Sciatic nerve (tissue), 2 donors: ENCODE measurements at regions not wholly inside any gene's neighbourhood (a gene's known extent, or its start where the extent isn't known, plus 50 kb on each side); places are given as distances from the start of the nearest gene placed in this dataset.
"Not testable (repeated sequence)": the region's sequence is repeated elsewhere in the genome, so short reads cannot be mapped to it uniquely, and the experiment has no call there.

Experiments used
- ATAC-seq: fragments of 200-7000 bp; cut with Tn5 transposase; one replicate; pipeline ENCODE4 v1.9.1; 2020; ENCODE audit warnings: mild to moderate bottlenecking, moderate library complexity
- DNase-seq: peaks from one replicate; pipeline ENCODE4 v3.0.0-alpha.2; 2020; ENCODE audit warnings: low spot score
- intact Hi-C: fragments of 100-400 bp; cut with DNase I; formaldehyde crosslinking; loops from one replicate; pipeline ENCODE4 v1.14.2; 2022
- donor health status: DM: no; HTN: no; CAD: no.
- donor health status: DM: no; HTN: no; CAD: no.

DNA sequence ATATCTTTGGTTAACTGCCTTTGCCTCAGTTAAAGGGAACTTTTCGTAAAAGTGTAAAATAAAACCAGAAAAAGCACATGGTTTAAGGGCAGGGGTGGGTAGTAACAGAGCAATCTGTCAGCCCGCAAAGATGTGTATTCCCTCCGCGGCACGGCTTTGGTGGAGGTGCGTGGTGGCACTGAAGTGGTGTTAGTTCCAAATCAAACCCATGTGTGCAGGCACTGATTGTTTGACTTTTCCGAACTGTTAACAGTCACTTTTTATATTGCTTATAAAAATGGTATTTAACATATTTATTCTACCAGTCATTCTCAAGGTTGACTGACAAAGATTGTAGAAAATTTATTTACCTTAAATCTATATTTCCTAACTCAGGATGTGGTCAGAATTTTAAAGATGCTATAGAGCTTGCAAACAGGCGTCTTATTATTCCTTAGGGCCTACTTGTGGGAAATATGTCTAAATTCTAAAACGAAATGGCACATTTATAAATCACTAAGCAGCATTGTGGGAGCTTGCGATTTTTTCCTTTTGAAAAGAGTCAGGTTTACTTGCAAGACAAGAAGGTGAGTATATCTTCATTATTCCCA is 272.7 kb upstream of the PCDH18 start:
- no peak for DNase-seq
- no peak for ATAC-seq
- intact Hi-C loops: no loop called here

DNA sequence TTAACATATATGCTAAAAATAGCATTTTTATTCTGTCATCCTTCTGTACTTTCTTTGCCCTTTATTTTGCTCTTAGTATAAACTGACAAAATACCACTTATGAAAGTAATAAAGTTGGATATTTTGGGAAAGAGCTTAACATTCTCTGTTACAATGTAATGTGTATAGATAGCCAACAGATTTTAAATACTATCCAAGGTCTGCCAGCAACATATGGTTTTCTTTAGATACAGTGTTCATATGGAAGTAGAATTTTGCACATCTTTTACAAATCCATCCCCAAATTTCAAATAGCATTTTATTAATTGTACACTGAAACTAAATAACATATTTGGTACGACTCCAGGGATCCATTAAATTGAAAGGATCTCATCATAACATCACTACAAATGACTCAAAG is 268.6 kb upstream of the PCDH18 start:
- intact Hi-C loops: no loop called here
- DNase-seq: no peak
- ATAC-seq: no peak

DNA sequence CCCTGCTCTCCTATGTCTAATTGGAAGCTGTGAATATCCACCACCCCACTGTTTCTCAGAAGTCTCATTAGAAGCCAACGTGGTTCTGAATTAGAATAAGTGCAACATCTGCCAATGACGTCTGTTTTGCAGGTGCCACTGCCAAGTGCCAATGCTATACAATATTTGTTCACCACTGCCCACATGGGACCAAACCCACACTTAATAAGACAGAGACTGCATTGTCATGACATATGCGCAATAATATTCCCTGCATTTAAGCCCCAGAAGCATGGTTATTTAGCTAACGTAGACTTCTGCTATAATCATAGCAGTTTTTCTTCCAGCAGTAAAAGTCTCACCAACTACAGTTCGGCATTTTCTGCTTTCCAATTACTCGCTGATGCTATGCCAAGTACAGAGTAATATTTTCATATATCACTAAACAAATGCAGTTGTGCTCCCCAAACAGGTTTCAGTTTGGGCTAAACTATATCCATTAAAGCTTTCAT is 262.5 kb upstream of the PCDH18 start:
- no peak for DNase-seq
- intact Hi-C loops: no loop called here
- peak; percentile 59 for ATAC-seq

DNA sequence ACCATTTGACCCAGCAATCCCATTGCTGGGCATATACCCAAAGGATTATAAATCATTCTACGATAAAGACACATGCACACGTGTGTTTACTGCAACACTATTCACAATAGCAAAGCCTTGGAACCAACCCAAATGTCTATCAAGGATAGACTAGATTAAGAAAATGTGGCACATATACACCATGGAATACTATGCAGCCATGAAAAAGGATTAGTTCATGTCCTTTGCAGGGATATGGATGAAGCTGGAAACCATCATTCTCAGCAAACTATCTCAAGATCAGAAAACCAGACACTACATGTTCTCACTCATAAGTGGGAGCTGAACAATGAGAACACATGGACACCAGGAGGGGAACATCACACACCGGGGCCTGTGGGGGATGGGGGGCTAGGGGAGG is 257.0 kb upstream of the PCDH18 start:
- DNase-seq, ATAC-seq, intact Hi-C loops: not testable (repeated sequence)

DNA sequence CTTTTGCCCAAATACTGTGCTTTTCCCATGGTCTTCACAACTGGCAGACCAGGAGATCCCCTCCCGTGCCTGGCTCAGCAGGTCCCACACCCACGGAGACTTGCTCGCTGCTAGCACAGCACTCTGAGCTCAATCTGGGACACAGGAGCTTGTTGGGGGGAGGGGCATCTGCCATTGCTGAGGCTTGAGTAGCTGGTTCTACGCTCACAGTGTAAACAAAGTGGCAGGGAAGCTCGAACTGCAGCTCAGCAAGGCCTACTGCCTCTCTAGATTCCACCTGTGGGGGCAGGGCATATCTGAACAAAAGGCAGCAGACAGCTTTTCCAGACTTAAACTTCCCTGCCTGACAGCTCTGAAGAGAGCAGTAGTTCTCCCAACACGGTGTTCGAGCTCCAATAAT is 251.6 kb upstream of the PCDH18 start:
- intact Hi-C loops, DNase-seq, ATAC-seq: not testable (repeated sequence)

DNA sequence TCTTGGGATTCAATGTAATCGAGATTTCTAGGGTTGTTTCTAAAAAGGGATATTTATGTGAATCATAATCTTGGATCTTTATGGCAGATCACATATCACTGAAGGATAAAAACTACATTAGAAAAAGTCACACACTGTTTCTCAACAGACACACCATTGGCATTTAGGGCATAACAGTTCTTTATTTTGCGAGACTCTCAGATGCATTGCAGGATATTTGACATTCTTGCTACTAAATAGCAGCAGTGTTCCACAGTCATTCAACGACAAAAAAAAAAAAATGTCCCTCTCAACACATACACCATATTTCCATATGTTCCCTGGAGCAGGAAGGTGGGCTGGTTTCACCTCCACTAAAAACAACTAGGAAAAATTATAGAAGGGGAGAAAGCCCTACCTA is 243.4 kb upstream of the PCDH18 start:
- intact Hi-C loops: no loop called here
- DNase-seq (no peak), ATAC-seq (no peak)

DNA sequence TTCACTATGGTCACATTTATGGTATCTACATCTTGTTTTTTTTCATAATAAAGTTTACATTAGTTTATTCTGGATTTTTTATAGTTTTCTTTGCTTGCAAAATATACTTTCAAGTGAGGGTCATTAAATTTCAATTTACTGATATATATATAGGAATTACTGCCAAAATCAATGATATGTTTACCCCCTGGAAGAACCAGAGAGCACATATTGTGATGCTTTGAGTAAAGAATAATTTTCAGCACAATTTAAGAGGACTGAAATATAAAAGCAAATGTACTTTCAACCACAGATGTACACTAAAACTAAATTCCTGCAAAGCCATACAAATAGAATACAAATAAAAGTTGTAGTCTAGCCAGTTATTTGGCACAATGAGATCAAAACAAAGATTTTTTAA is 242.2 kb upstream of the PCDH18 start:
- no peak for ATAC-seq
- no peak for DNase-seq
- intact Hi-C loops: no loop called here

DNA sequence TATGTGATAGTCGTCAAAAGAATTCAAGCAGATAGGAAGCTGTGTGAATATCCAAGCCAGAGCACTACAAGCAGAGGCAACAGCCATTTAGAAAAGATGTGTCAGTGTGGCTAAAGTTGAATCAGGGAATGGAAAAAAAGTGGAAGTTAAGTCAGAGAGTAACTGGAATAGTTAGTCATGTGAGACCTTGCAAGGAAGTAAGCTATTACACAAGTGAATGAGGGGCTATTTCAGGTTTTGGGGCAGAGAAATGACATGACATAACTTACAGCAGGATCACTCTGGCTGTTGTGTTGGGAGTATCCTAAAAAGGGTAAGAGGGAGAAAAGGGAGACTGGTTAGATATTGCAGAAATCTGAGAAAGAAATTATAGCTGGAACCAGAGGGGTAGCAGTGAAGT is 236.6 kb upstream of the PCDH18 start:
- DNase-seq: no peak
- peak; percentile 10 for ATAC-seq
- intact Hi-C loops: no loop called here

DNA sequence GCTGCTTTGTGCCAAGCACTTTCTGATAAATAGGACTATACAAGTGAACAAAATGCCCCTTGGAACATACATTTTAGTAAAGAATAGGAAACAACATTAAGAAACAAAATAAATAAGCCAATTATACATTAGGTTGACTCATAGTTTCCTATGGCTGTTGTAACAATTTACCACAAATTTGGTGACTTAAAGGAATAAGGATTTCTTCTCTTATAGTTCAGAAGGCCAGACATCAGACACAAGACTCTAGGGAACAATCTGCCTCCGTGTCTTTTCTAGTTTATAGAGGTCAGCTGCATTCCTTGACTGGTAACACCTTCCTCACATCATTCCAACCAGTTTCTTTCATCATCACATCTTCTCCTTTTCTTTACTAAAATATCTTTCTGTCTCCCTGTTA is 235.9 kb upstream of the PCDH18 start:
- intact Hi-C loops: no loop called here
- no peak for ATAC-seq

DNA sequence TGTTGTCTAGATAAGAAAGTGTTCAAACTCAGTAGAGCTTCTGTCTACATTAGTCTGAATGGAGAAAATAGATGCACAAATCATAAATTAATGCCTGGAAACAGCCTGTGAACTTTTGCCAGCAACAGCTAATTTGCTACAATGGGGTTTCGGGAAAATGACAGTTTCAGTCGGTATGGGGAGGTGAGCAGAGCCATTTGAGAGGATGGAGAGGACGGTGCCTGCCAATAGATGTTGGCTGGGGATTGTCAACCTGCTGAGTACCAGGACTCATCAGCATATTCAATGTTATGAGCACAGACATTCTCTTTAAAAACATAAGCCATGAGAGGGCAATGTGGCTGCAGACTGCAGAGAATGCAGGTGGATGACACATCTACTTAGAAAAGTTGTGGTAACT is 230.3 kb upstream of the PCDH18 start:
- intact Hi-C loops: no loop called here
- no peak for ATAC-seq
- DNase-seq: no peak

More for the DNA sequence above, 235.9 kb upstream of the PCDH18 start:
- no peak for DNase-seq

DNA sequence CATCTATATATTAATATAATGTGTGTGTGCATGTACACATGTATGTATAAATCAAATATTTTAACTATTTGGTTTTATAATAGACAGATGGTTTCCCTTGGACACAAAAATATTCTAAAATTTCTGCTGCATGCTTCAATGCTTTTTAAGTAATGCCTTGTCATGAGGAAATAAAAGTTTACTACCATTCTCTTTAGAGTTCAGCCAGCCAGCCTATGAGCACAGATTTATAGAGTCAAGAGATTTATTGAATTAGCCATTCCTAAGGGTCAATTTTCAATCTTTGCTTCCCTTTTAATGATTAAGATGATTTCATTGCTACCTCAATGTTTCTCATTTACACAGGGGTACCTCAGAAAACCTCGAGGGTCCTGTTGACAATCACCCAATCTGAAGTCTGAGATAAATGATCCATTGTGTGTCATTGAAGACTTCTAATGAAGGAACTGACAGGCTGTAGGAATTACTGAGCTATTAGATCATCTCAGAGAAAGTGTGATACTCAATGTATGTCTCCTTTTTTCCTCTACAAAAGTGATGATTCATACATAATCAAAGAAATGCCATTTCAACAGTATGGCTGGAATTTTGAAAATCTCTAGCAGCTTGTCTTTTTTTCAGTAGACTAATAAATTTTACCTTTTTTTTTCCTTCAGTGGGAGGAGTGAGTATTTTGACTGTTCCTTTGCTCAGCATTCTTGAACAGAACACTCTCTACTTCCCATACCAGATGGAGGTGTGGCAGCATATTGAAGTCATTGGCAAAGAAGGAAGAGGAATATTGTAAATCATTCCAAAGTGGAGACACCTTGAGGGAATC is 222.6 kb upstream of the PCDH18 start:
- ATAC-seq: peak; percentile 81

DNA sequence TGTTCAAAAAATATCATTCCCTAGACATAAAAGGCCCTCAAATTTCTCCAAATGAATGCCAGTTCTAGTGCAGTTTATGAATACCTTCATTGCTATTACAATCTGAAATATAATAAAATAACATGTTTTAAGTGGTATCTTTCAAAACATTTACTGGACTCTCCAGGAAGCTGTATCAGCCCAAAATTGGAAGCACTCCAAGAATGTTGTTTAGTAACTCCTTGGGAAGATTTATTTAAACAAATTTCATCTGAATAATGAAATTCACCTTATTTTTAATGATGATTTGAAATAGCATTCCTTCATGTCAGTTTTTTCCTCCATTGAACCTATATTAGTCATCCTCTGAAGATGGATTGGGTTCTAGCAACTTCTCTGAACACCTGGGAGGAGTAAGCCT is 217.2 kb upstream of the PCDH18 start:
- ATAC-seq (no peak), DNase-seq (no peak)
- intact Hi-C loops: no loop called here

More for the DNA sequence above, 222.6 kb upstream of the PCDH18 start:
- intact Hi-C loops: no loop called here
- DNase-seq: no peak

DNA sequence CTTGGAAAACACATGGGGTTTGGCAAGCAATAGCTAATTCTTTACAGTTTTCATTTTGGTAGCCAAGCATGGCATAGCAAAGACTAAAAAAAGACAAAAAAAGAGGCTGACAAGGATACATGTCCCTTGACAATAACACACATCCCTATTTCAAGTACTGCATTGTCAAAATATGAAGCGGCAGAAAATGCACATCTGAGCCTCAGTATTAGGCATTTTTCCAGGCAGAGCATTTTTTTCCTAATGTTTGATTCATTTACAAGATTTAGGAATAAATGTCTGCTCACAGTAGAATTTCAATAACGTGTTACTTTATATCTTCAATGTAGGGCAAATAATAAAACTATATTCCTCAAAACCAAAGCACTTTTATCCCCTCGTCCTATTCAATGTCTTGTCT is 216.3 kb upstream of the PCDH18 start:
- intact Hi-C loops: no loop called here
- ATAC-seq (no peak), DNase-seq (no peak)

DNA sequence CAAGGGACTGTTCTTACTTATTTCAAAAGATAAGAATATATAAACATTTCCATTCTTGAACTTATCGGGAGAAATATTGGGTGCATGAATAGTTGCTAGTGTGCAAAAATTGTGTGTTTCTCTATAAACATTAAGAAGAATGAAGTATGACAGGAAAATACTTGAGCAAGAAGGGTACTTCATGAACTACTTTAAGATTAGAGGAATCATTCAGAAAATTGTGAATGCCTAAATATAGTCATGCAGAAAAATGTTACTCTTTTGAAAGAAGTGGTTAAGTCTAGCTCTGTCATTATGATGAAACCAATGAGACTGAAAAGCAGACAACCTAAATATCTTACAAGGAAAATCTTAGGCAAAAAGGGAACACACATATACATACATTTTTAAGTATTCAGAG is 207.8 kb upstream of the PCDH18 start:
- no peak for ATAC-seq
- DNase-seq: no peak
- intact Hi-C loops: no loop called here

DNA sequence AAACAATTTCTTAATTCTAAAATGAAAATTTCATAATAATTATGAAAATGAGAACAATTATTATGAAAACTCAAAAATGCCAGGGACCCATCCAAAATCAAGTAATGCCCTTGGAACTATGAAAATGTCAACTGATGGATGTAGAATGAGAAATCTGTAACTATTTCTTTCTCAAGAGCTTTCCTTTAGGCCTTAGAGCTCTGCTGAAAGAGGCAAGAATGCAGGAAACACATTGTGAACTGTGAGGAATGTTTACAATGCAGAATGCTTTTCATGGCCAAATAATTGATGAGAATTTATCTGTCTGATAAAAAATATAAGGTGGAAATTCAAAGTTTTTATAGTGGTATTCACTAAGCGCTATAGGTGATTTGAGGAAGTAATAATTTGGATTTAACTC is 207.1 kb upstream of the PCDH18 start:
- ATAC-seq (no peak), DNase-seq (no peak)
- intact Hi-C loops: no loop called here

DNA sequence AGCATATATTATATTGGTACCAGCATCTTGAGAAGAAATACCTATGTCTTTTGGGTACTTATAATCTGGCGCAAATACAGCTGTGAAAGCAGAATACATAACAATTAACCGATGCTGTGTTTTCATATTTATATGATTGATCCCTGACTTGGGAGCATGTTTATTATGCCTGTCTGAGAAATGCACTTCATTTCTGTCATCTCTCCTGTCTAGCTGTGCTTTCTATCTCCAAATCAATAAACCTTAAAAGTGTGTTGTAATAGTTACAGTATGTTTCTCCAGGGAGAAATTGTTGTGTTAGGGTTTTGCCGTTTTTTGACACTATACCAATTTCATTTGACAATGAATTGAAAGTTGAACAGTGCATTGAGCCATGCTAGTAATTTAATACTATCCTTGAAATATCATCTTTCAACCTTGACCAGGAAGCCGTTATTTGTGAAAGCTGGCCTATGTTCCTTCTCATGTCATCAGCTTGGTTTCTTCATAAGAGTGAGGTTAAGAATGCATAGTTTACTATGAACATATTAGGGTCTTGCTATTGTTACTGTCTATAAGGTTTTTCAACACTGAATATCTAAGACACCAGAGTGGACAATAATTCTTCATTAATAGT is 206.2 kb upstream of the PCDH18 start:
- intact Hi-C loops: no loop called here
- DNase-seq (no peak), ATAC-seq (peak; percentile 32)

DNA sequence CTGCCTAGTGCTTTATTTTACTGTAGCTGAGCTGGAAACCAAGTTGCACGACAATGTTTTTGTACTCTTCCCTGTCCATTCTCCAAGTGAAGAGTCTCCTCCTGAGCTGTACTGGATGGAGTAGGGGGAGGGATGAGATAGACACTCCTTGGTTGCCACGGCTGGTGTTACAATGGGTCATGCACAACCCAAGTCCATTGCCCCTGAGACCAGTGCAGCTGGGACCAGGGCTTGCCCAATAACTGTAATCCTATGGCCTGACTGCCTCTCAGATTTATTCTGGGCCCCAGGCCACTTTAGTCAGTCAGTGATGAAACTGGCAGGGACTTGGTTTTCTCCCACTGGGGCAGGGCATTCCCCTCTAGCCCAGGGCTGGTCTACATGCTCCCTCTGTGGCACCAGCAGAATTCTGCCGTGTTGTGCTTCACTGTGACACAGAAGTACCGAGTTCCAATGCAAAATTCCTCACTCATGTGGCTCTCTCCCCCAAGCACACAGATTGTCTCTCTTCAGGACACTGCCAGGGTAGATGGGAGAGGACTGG is 203.3 kb upstream of the PCDH18 start:
- ATAC-seq: peak; percentile 84
- intact Hi-C loops: no loop called here
- DNase-seq: no peak

DNA sequence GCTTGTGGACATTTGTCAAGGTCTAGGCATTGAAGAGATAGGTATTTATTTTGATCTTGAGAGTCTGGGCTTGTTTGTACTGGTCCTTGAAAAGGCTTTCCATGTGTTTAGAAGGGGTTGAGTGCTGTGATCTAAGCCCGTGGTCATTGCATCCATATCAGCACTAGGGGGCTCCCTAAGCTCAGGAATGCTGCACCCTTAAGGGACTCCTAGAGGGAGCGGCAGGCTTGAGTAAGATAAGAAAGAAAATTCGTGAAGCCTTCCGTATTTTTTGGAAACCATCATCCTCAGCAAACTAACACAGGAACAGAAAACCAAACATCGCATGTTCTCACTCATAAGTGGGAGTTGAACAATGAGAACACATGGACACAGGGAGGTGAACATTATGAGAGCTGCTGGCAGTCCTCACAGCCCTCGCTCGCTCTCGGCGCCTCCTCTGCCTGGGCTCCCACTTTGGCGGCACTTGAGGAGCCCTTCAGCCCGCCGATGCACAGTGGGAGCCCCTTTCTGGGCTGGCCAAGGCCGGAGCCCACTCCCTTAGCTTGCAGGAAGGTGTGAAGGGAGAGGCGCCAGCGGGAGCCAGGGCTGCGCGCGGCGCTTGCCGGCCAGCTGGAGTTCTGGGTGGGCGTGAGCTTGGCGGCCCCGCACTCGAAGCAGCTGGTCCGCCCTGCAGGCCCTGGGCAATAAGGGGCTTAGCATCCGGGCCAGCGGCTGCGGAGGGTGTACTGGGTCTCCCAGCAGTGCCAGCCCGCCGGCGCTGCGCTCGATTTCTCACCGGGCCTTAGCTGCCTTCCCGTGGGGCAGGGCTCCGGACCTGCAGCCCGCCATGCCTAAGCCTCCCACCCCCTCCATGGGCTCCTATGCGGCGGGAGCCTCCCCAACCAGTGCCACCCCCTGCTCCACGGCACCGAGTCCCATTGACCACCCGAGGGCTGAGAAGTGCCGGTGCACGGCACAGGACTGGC is 201.2 kb upstream of the PCDH18 start:
- ATAC-seq, intact Hi-C loops, DNase-seq: not testable (repeated sequence)

DNA sequence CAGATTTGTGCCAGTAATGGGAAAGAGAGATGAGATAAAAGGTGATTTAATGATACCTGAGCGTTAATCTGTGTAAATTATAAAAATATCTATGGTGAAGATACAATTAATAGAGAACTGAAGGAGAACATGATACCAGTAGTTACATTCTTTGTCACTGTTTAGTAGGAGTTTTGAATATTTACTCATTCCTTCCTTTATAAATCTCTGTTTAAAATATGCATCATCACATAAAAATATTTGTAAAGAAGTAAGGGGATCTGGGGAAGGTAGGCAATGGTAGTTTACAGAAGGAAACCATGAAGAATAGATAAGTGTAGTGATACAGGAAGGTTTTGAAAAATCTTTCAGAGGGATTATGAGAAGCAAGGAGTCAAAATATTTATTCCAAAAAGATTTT is 190.6 kb upstream of the PCDH18 start:
- intact Hi-C loops: no loop called here
- no peak for ATAC-seq

More for the DNA sequence above, 190.6 kb upstream of the PCDH18 start:
- no peak for DNase-seq
